Type B pancreatic cell (in vitro differentiated cells): ENCODE measurements at regions not wholly inside any gene's neighbourhood (a gene's known extent, or its start where the extent isn't known, plus 50 kb on each side); places are given as distances from the start of the nearest gene placed in this dataset.

ENCODE experiments used
- DNase-seq: peaks from one replicate; pipeline ENCODE4 v3.0.0; 2021; ENCODE audit warnings: mixed read lengths; ENCODE audit not compliant: unreplicated experiment; ENCODE audit errors: extremely low spot score
- H3K27ac Mint-ChIP-seq: 2 replicates; pipeline ENCODE4 v1.8.0; 2021; ENCODE audit warnings: mild to moderate bottlenecking, mixed read lengths
- H3K27me3 Mint-ChIP-seq: 2 replicates; pipeline ENCODE4 v1.8.0; 2021; ENCODE audit warnings: mixed read lengths
- H3K36me3 Mint-ChIP-seq: 2 replicates; pipeline ENCODE4 v1.8.0; 2021; ENCODE audit warnings: mixed read lengths
- H3K4me1 Mint-ChIP-seq: one replicate; pipeline ENCODE4 v1.8.0; 2021; ENCODE audit warnings: mixed read lengths; ENCODE audit not compliant: unreplicated experiment
- H3K4me3 Mint-ChIP-seq: 2 replicates; pipeline ENCODE4 v1.8.0; 2021; ENCODE audit warnings: mild to moderate bottlenecking, mixed read lengths
- H3K9me3 Mint-ChIP-seq: 2 replicates; pipeline ENCODE4 v1.8.0; 2021; ENCODE audit warnings: mixed read lengths
- CTCF ChIP-seq: fragments of 200-600 bp; sonication (generic); conservative IDR thresholded peaks from 2 replicates; pipeline ENCODE4 v1.5.0; 2021; ENCODE audit warnings: antibody characterized with exemption, mild to moderate bottlenecking

DNA sequence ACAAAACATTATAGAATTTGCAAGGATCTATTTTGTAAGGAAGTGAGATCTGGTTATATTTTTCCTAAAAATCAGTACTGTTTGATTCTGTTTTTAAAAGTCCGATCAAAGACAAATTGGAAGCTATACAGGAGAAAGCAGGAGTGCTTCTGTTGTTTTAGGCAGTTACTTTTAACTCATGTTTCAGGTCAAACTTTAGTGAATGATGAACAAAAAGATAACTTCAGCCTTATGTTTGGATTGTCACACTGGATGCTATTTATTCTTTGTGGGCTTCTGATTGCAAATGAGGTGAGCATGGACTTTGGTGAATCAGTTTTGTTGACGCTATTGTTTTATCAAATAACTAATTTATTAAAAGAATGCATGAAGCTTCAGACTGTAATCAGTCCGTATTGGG lies 228.7 kb upstream of the SLC35B3 start:
- Mint-ChIP-seq H3K27ac (no peak overlapping the region), H3K4me1 (no peaks in the 10 kb centered on the region), H3K27me3 (no peaks in the 10 kb centered on the region), H3K36me3 (no peaks in the 10 kb centered on the region), H3K9me3 (no peaks in the 10 kb centered on the region), H3K4me3 (no peak overlapping the region)
- no peak for DNase-seq
- TF ChIP-seq CTCF: no peak

DNA sequence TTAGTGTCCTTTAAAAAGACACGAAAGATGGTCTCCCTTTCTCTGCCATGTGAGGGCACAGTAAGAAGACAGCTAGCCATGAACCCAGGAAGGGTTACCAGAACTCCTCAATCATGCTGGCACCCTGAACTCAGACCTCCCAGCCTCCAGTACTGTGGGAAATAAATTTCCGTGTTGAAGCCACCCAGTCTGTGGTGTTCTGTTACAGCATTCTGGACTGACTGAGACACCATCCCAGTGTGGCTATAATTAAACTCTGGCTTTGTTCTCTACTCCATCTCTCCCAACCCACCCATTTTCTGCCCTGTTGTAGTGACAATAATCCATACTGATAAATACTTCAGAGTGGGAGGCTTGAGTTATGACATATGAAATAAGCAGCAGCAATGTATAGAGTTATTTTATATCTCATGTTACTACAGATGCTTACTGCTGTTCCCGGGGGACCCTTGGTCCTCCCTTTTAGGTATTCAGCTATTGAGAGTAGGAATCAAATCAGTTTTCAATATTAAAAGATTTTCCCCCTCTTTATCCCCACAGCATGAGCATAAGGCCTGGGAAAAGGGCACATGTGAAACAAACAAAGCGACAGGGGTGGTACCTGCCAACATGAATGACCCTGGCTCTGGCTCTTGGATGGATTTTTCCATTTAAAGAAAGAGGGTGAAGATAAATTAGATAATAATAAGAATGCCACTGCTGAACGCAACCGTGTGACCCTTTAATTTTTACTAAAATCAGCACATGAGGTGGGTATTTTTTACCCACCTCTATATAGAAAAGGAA lies 224.3 kb upstream of the SLC35B3 start:
- Mint-ChIP-seq H3K27ac (no peak overlapping the region), H3K4me1 (peaks cover 10% of the 10 kb centered on the region), H3K4me3 (no peak overlapping the region), H3K9me3 (no peaks in the 10 kb centered on the region), H3K27me3 (no peaks in the 10 kb centered on the region), H3K36me3 (no peaks in the 10 kb centered on the region)
- no peak for TF ChIP-seq CTCF
- no peak for DNase-seq

DNA sequence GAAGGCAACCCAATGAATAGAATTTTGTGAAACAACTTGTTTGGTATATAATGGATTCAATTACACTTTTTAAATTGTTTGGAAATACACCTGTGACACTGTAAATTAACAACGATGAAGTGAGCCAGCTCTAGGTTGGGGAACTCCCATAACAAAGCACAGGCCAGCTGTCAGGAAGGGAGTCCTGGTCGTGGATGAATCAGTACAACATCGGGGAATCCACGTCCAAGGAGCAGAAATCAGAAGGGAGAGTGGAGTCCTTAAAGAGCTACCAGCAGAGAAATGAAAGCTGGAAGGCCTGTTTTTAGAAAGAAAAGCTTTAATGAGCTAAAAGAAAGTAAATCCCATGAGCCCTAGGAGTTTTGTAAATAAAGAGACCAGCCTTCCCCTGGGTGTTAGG lies 223.1 kb upstream of the SLC35B3 start:
- Mint-ChIP-seq H3K36me3 (no peaks in the 10 kb centered on the region), H3K9me3 (no peaks in the 10 kb centered on the region), H3K27me3 (no peaks in the 10 kb centered on the region), H3K27ac (no peak overlapping the region), H3K4me1 (peaks cover 10% of the 10 kb centered on the region), H3K4me3 (no peak overlapping the region)
- TF ChIP-seq CTCF: no peak
- no peak for DNase-seq

DNA sequence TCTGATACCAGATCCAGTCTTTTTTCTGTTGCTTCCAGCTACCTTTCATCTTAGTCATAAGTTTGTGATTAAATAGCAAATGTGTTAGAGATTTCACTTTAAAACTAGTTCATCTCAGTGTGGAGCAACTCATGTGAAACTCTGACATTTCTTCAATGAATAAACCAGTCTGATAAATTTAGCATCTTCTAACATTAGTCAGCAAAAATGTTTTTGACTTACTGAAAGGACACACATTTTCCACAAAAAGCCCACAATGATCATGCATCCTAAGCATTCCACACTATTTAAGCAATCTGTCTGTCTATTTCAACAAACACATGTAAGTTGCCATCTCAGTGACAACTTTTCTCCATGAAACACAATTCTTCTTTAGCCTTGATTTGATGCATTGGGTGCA lies 222.2 kb upstream of the SLC35B3 start:
- Mint-ChIP-seq H3K36me3 (no peaks in the 10 kb centered on the region), H3K27me3 (no peaks in the 10 kb centered on the region), H3K4me3 (no peak overlapping the region), H3K9me3 (no peaks in the 10 kb centered on the region), H3K27ac (no peak overlapping the region), H3K4me1 (peaks cover 10% of the 10 kb centered on the region)
- TF ChIP-seq CTCF: no peak
- DNase-seq: no peak

DNA sequence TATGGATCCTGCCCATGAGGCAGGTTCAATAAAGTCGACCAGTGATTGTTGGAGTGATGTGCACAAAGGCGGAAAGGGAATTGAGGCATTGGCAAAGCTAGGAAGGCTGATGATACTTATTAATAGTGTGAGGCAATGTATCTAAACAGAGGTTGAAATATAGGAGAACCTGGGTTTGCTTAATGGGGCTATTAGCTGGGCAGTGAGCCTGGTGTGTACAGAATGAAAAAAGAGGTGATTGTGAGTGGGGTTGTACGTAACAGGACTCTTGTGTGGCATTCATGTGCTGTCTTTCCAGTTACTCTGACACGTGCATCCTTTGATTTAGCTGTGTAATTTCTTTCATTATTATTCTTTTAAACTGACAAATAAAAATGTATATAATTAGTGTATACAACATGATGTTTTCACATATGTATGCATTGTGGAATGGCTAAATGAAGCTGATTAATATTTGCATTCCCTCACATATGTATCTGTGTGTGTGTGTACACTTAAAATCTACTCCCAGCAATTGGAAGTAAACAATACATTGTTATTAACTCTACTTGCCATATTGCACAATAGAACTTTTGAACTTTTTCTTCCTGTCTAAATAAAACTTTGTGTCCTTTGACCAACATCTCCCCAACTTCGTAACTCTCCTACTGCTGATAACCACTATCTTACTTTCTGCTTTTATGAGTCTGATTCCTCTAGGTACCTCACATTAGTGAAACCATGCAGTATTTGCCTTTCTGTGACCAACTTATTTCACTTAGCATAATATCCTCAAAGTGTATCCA lies 220.5 kb upstream of the SLC35B3 start:
- Mint-ChIP-seq H3K36me3 (no peaks in the 10 kb centered on the region), H3K9me3 (no peaks in the 10 kb centered on the region), H3K4me3 (no peak overlapping the region), H3K27ac (no peak overlapping the region), H3K27me3 (no peaks in the 10 kb centered on the region), H3K4me1 (peaks cover 10% of the 10 kb centered on the region)
- no peak for TF ChIP-seq CTCF
- DNase-seq: no peak
